H9 (cell line): ENCODE measurements at regions not wholly inside any gene's neighbourhood (a gene's known extent, or its start where the extent isn't known, plus 50 kb on each side); places are given as distances from the start of the nearest gene placed in this dataset.

Experiments
- DNase-seq: peaks from one replicate; pipeline ENCODE4 v3.0.0-alpha.2; 2017
- H2AFZ ChIP-seq: one replicate; pipeline ENCODE4 v1.6.1; 2013; ENCODE audit warnings: mild to moderate bottlenecking, low read length, control low read depth, moderate library complexity
- H2AK5ac ChIP-seq: 2 replicates; pipeline ENCODE4 v1.6.1; 2013; ENCODE audit warnings: low read length, control low read depth, mixed read lengths; ENCODE audit not compliant: insufficient read length
- H2BK120ac ChIP-seq: one replicate; pipeline ENCODE4 v1.6.1; 2013; ENCODE audit warnings: low read depth, mild to moderate bottlenecking, low read length, control low read depth, inconsistent platforms; ENCODE audit not compliant: poor library complexity, severe bottlenecking
- H2BK12ac ChIP-seq: 2 replicates; pipeline ENCODE4 v1.6.1; 2013; ENCODE audit warnings: low read length, control low read depth, mixed read lengths, low read depth; ENCODE audit not compliant: insufficient read length
- H2BK15ac ChIP-seq: 2 replicates; pipeline ENCODE4 v1.6.1; 2013; ENCODE audit warnings: low read depth, low read length, control low read depth
- H2BK20ac ChIP-seq: one replicate; pipeline ENCODE4 v1.6.1; 2013; ENCODE audit warnings: low read depth, mild to moderate bottlenecking, low read length, control low read depth, inconsistent platforms; ENCODE audit not compliant: poor library complexity, severe bottlenecking
- H2BK5ac ChIP-seq: 2 replicates; pipeline ENCODE4 v1.6.1; 2013; ENCODE audit warnings: low read length, control low read depth, mixed read lengths; ENCODE audit not compliant: insufficient read length
- H3K14ac ChIP-seq: 2 replicates; pipeline ENCODE4 v1.6.1; 2013; ENCODE audit warnings: low read length, control low read depth; ENCODE audit not compliant: insufficient read depth
- H3K18ac ChIP-seq: 2 replicates; pipeline ENCODE4 v1.6.1; 2013; ENCODE audit warnings: low read depth, mild to moderate bottlenecking, mixed read lengths, low read length, control low read depth; ENCODE audit not compliant: insufficient read length
- H3K23ac ChIP-seq: 2 replicates; pipeline ENCODE4 v1.6.1; 2013; ENCODE audit warnings: low read length, control low read depth, mixed read lengths, low read depth; ENCODE audit not compliant: insufficient read length
- H3K23me2 ChIP-seq: 2 replicates; pipeline ENCODE4 v1.6.1; 2013; ENCODE audit warnings: low read depth, mild to moderate bottlenecking, mixed read lengths, low read length, control low read depth; ENCODE audit not compliant: insufficient read length, poor library complexity, severe bottlenecking
- H3K27ac ChIP-seq: 2 replicates; pipeline ENCODE4 v1.5.1; 2013; ENCODE audit warnings: low read length, control low read depth, mixed read lengths, low read depth; ENCODE audit not compliant: insufficient read length
- H3K27me3 ChIP-seq: 2 replicates; pipeline ENCODE4 v1.6.1; 2013; ENCODE audit warnings: low read length, control low read depth, inconsistent platforms; ENCODE audit not compliant: insufficient read depth
- H3K4ac ChIP-seq: 2 replicates; pipeline ENCODE4 v1.6.1; 2013; ENCODE audit warnings: low read depth, mild to moderate bottlenecking, control low read depth, inconsistent platforms, low read length, moderate library complexity
- H3K4me1 ChIP-seq: 2 replicates; pipeline ENCODE4 v1.6.1; 2013; ENCODE audit warnings: low read length, control low read depth, inconsistent platforms; ENCODE audit not compliant: insufficient read depth
- H3K4me2 ChIP-seq: 2 replicates; pipeline ENCODE4 v1.6.1; 2013; ENCODE audit warnings: low read length, control low read depth, mixed read lengths; ENCODE audit not compliant: insufficient read length, insufficient read depth
- H3K56ac ChIP-seq: 2 replicates; pipeline ENCODE4 v1.6.1; 2013; ENCODE audit warnings: low read depth, mild to moderate bottlenecking, mixed read lengths, low read length, control low read depth; ENCODE audit not compliant: insufficient read length
- H3K79me1 ChIP-seq: 2 replicates; pipeline ENCODE4 v1.6.1; 2013; ENCODE audit warnings: low read depth, mild to moderate bottlenecking, moderate library complexity, low read length, control low read depth, inconsistent platforms; ENCODE audit not compliant: insufficient read depth, poor library complexity, severe bottlenecking
- H3K79me2 ChIP-seq: 2 replicates; pipeline ENCODE4 v1.6.1; 2013; ENCODE audit warnings: low read length, control low read depth, inconsistent platforms; ENCODE audit not compliant: insufficient read depth
- H3K9ac ChIP-seq: 2 replicates; pipeline ENCODE4 v1.6.1; 2013; ENCODE audit warnings: low read length, control low read depth, mixed read lengths; ENCODE audit not compliant: insufficient read length; ENCODE audit errors: extremely low read depth
- H3K9me3 ChIP-seq: one replicate; pipeline ENCODE4 v1.6.1; 2013; ENCODE audit warnings: low read depth, low read length, inconsistent platforms; ENCODE audit not compliant: control insufficient read depth
- H3T11ph ChIP-seq: one replicate; pipeline ENCODE4 v1.6.1; 2013; ENCODE audit warnings: mild to moderate bottlenecking, low read length, control low read depth, inconsistent platforms
- H4K20me1 ChIP-seq: one replicate; pipeline ENCODE4 v1.6.1; 2013; ENCODE audit not compliant: control insufficient read depth, insufficient read length, insufficient read depth
- H4K5ac ChIP-seq: 2 replicates; pipeline ENCODE4 v1.6.1; 2013; ENCODE audit warnings: low read depth, mild to moderate bottlenecking, mixed read lengths, low read length, control low read depth; ENCODE audit not compliant: insufficient read length
- H4K8ac ChIP-seq: replicated peaks from 2 replicates; pipeline ENCODE4 v1.6.1; 2013; ENCODE audit warnings: low read length, control low read depth, mixed read lengths, low read depth; ENCODE audit not compliant: insufficient read length
- H4K91ac ChIP-seq: 2 replicates; pipeline ENCODE4 v1.6.1; 2013; ENCODE audit warnings: low read depth, mild to moderate bottlenecking, moderate library complexity, mixed read lengths, low read length, control low read depth; ENCODE audit not compliant: insufficient read length
- H3K27ac Mint-ChIP-seq, 3 experiments: 2 replicates in 2 of 3; 3 replicates in 1 of 3; pipeline ENCODE4 v1.8.0; 2020 to 2021; ENCODE audit warnings: mixed read lengths in 3 of 3, mild to moderate bottlenecking in 1 of 3, moderate library complexity in 1 of 3
- H3K27me3 Mint-ChIP-seq: 2 replicates; pipeline ENCODE4 v1.8.0; 2021; ENCODE audit warnings: low read depth, mild to moderate bottlenecking, moderate library complexity, mixed read lengths
- H3K36me3 Mint-ChIP-seq, 3 experiments: 2 replicates in 2 of 3; 3 replicates in 1 of 3; pipeline ENCODE4 v1.8.0; 2020 to 2021; ENCODE audit warnings: low read depth in 3 of 3, mixed read lengths in 3 of 3; ENCODE audit not compliant: insufficient read depth in 1 of 3
- H3K4me1 Mint-ChIP-seq, 2 experiments: 2 replicates each; pipeline ENCODE4 v1.8.0; 2020; ENCODE audit warnings: mixed read lengths in 2 of 2
- H3K4me3 Mint-ChIP-seq, 2 experiments: 2 replicates in 1 of 2; 3 replicates in 1 of 2; pipeline ENCODE4 v1.8.0; 2020 to 2021; ENCODE audit warnings: mild to moderate bottlenecking in 2 of 2, mixed read lengths in 2 of 2, moderate library complexity in 1 of 2
- H3K9me3 Mint-ChIP-seq, 2 experiments: 2 replicates in 1 of 2; 3 replicates in 1 of 2; pipeline ENCODE4 v1.8.0; 2020; ENCODE audit warnings: mild to moderate bottlenecking in 2 of 2, mixed read lengths in 2 of 2, moderate library complexity in 1 of 2
- CTCF ChIP-seq: fragments of 200-600 bp; sonication (generic); conservative IDR thresholded peaks from 3 replicates; pipeline ENCODE4 v1.8.0; 2021; ENCODE audit warnings: antibody characterized with exemption, mild to moderate bottlenecking
- WGBS: extraction: QIAGEN DNeasy Blood & Tissue Kit; methylation state at CpG from one replicate; pipeline ENCODE4 v1.1.7; 2013; ENCODE audit warnings: missing lambda C conversion rate, low lambda C conversion rate, mixed read lengths; ENCODE audit not compliant: insufficient read length; ENCODE audit errors: extremely low coverage; 5-methylcytosine and 5-hydroxymethylcytosine counted together

GRCh38 chr18:70452501-70452900 lies 163.7 kb downstream of the SOCS6 start:
- H2BK120ac ChIP-seq = no peak overlapping the region
- no peak overlapping the region for H4K8ac ChIP-seq
- H3K4me1 Mint-ChIP-seq = peaks cover 29 to 34% of the 10 kb centered on the region in 2 experiments
- H4K20me1 ChIP-seq = no peaks in the 10 kb centered on the region
- no peak overlapping the region for H3K4ac ChIP-seq
- no peaks in the 10 kb centered on the region for H3K79me2 ChIP-seq
- peak; percentile 53 for DNase-seq
- H3K9ac ChIP-seq = no peak overlapping the region
- H2BK5ac ChIP-seq = no peak overlapping the region
- H3K23me2 ChIP-seq = no peaks in the 10 kb centered on the region
- H2AFZ ChIP-seq = no peak overlapping the region
- no peak overlapping the region for H2BK12ac ChIP-seq
- TF ChIP-seq CTCF = no peak
- whole genome bisulfite sequencing = no CpG with 5 or more reads among the region's 14 CpGs
- no peak overlapping the region for H3K18ac ChIP-seq
- no peaks in the 10 kb centered on the region for H3K36me3 Mint-ChIP-seq
- no peak overlapping the region for H3K27ac ChIP-seq
- no peak overlapping the region for H2AK5ac ChIP-seq
- no peak overlapping the region for H3K23ac ChIP-seq
- H3K27me3 Mint-ChIP-seq = no peaks in the 10 kb centered on the region
- H4K91ac ChIP-seq = no peak overlapping the region
- no peak overlapping the region for H3K14ac ChIP-seq
- no peaks in the 10 kb centered on the region for H3K27me3 ChIP-seq
- H3K79me1 ChIP-seq = no peaks in the 10 kb centered on the region
- H4K5ac ChIP-seq = no peak overlapping the region
- no peak overlapping the region for H3K27ac Mint-ChIP-seq
- H3K9me3 Mint-ChIP-seq = no peaks in the 10 kb centered on the region
- H3K56ac ChIP-seq = no peak overlapping the region
- no peaks in the 10 kb centered on the region for H3K9me3 ChIP-seq
- H3T11ph ChIP-seq = no peak overlapping the region
- H2BK20ac ChIP-seq = no peak overlapping the region
- no peak overlapping the region for H2BK15ac ChIP-seq
- H3K4me3 Mint-ChIP-seq = no peak overlapping the region
- H3K4me1 ChIP-seq = no peaks in the 10 kb centered on the region; the same call in 1 of the 2 replicates
- no peak overlapping the region for H3K4me2 ChIP-seq
